H1 (cell line): ENCODE measurements at regions not wholly inside any gene's neighbourhood (a gene's known extent, or its start where the extent isn't known, plus 50 kb on each side); places are given as distances from the start of the nearest gene placed in this dataset.

Experiments
- CTCF ChIA-PET: fragments of 300-600 bp; sonication (Branson Sonifier 250); formaldehyde crosslinking; loops from one replicate; lab custom pipeline; 2021; ENCODE audit not compliant: partially characterized antibody; lab: Charles Lee
- POLR2A ChIA-PET: fragments of 300-600 bp; sonication (Branson Sonifier 250); formaldehyde crosslinking; loops from one replicate; lab custom pipeline; 2021; ENCODE audit warnings: inconsistent platforms; ENCODE audit not compliant: partially characterized antibody; lab: Charles Lee
- DNase-seq, 2 experiments: peaks; one replicate each; pipeline versions ENCODE4 v3.0.0 to v3.0.0-alpha.2; 2010 to 2022; ENCODE audit warnings: low spot score in 2 of 2, low read depth in 1 of 2, mixed read lengths in 1 of 2
- FAIRE-seq: peaks from 2 replicates; lab custom pipeline; 2011; peaks lifted over from hg19 to GRCh38; lab: Jason Lieb, UNC
- H2AFZ ChIP-seq: 2 replicates; pipeline ENCODE4 v1.8.1; 2012; ENCODE audit warnings: low read length, inconsistent platforms
- H2AK5ac ChIP-seq: 2 replicates; pipeline ENCODE4 v1.6.1; 2013; ENCODE audit warnings: low read depth, low read length
- H2BK120ac ChIP-seq: replicated peaks from 2 replicates; pipeline ENCODE3; 2013; ENCODE audit warnings: low read depth, low read length, inconsistent platforms
- H2BK12ac ChIP-seq: 2 replicates; pipeline ENCODE4 v1.6.1; 2013; ENCODE audit warnings: low read depth, low read length
- H2BK15ac ChIP-seq: 2 replicates; pipeline ENCODE4 v1.6.1; 2013; ENCODE audit warnings: low read length
- H2BK20ac ChIP-seq: 2 replicates; pipeline ENCODE4 v1.6.1; 2013; ENCODE audit warnings: low read length
- H2BK5ac ChIP-seq: 2 replicates; pipeline ENCODE4 v1.6.1; 2013; ENCODE audit warnings: low read depth, low read length
- H3K14ac ChIP-seq: 2 replicates; pipeline ENCODE4 v1.6.1; 2013; ENCODE audit warnings: inconsistent platforms; ENCODE audit not compliant: insufficient read length
- H3K18ac ChIP-seq: 2 replicates; pipeline ENCODE4 v1.6.1; 2013; ENCODE audit warnings: low read length; ENCODE audit errors: extremely low read depth
- H3K23ac ChIP-seq: 2 replicates; pipeline ENCODE4 v1.6.1; 2013; ENCODE audit warnings: inconsistent platforms; ENCODE audit not compliant: insufficient read length
- H3K23me2 ChIP-seq: 2 replicates; pipeline ENCODE4 v1.6.1; 2013; ENCODE audit warnings: low read depth, low read length
- H3K27ac ChIP-seq: 2 replicates; pipeline ENCODE4 v1.6.1; 2011; ENCODE audit warnings: low read depth, low read length, inconsistent platforms
- H3K27me3 ChIP-seq, 4 experiments: replicated peaks in 1 of 4; 1 replicate in 1 of 4; 2 replicates in 3 of 4; pipeline versions ENCODE4 v1.6.1 to v1.8.1; 2011 to 2013; ENCODE audit warnings: low read length in 3 of 4, mild to moderate bottlenecking in 3 of 4, inconsistent platforms in 2 of 4, mixed read lengths in 2 of 4, moderate library complexity in 1 of 4; ENCODE audit not compliant: control insufficient read depth in 3 of 4, insufficient read depth in 3 of 4; ENCODE audit errors: extremely low read depth in 1 of 4
- H3K36me3 ChIP-seq, 4 experiments: 2 replicates each; pipeline versions ENCODE4 v1.6.1 to v1.8.1; 2011 to 2013; ENCODE audit warnings: mild to moderate bottlenecking in 4 of 4, low read length in 3 of 4, moderate library complexity in 2 of 4, control low read depth in 1 of 4, inconsistent platforms in 1 of 4; ENCODE audit not compliant: insufficient read depth in 4 of 4, control insufficient read depth in 2 of 4
- H3K4ac ChIP-seq: replicated peaks from 2 replicates; pipeline ENCODE3; 2013; ENCODE audit warnings: low read length, low read depth, mixed read lengths, inconsistent platforms; ENCODE audit not compliant: insufficient read length
- H3K4me1 ChIP-seq, 4 experiments: replicated peaks in 1 of 4; 1 replicate in 1 of 4; 2 replicates in 3 of 4; pipeline versions ENCODE4 v1.6.1 to v1.8.1; 2011 to 2013; ENCODE audit warnings: low read length in 3 of 4, inconsistent platforms in 2 of 4, mixed read lengths in 1 of 4; ENCODE audit not compliant: insufficient read depth in 4 of 4, control insufficient read depth in 3 of 4
- H3K4me2 ChIP-seq, 2 experiments: 2 replicates each; pipeline versions ENCODE4 v1.6.1 to v1.8.1; 2011 to 2013; ENCODE audit warnings: low read depth in 2 of 2, low read length in 2 of 2, control low read depth in 1 of 2, inconsistent platforms in 1 of 2, mild to moderate bottlenecking in 1 of 2; ENCODE audit not compliant: insufficient read depth in 1 of 2
- H3K4me3 ChIP-seq, 4 experiments: fragments of 200-600, 300-600 bp in 1 of 4; sonication (generic), shearing (Covaris generic), sonication (Bioruptor Twin) in 1 of 4; 2 replicates each; pipeline versions ENCODE4 v1.5.1 to v1.8.1; 2011 to 2016; ENCODE audit warnings: low read length in 4 of 4, low read depth in 3 of 4, control low read depth in 2 of 4, inconsistent platforms in 2 of 4, mild to moderate bottlenecking in 2 of 4, mixed read lengths in 1 of 4, moderate library complexity in 1 of 4; ENCODE audit not compliant: insufficient read depth in 2 of 4; ENCODE audit errors: extremely low read depth in 1 of 4
- H3K56ac ChIP-seq: replicated peaks from 2 replicates; pipeline ENCODE3; 2013; ENCODE audit warnings: low read depth, mild to moderate bottlenecking, mixed read lengths, low read length, inconsistent platforms; ENCODE audit not compliant: insufficient read length
- H3K79me1 ChIP-seq: 2 replicates; pipeline ENCODE4 v1.6.1; 2013; ENCODE audit warnings: low read depth, low read length, control low read depth
- H3K79me2 ChIP-seq, 2 experiments: 2 replicates each; pipeline versions ENCODE4 v1.6.1 to v1.8.1; 2012 to 2013; ENCODE audit warnings: low read length in 2 of 2, mild to moderate bottlenecking in 2 of 2, inconsistent platforms in 1 of 2; ENCODE audit not compliant: insufficient read depth in 2 of 2, control insufficient read depth in 1 of 2
- H3K9ac ChIP-seq, 4 experiments: replicated peaks in 1 of 4; 1 replicate in 1 of 4; 2 replicates in 3 of 4; pipeline versions ENCODE4 v1.6.1 to v1.8.1; 2011 to 2013; ENCODE audit warnings: low read depth in 3 of 4, low read length in 3 of 4, control low read depth in 2 of 4, mild to moderate bottlenecking in 2 of 4, moderate library complexity in 2 of 4, inconsistent platforms in 1 of 4; ENCODE audit errors: extremely low read depth in 1 of 4
- H3K9me3 ChIP-seq, 2 experiments: 2 replicates each; pipeline versions ENCODE4 v1.6.1 to v1.8.1; 2012 to 2013; ENCODE audit warnings: mild to moderate bottlenecking in 2 of 2, moderate library complexity in 2 of 2, control low read depth in 1 of 2, inconsistent platforms in 1 of 2, low read depth in 1 of 2, low read length in 1 of 2, mixed read lengths in 1 of 2; ENCODE audit not compliant: insufficient read depth in 2 of 2
- H4K20me1 ChIP-seq, 2 experiments: replicated peaks in 1 of 2; 2 replicates each; pipeline versions ENCODE3 to v1.8.1; 2011 to 2013; ENCODE audit warnings: inconsistent platforms in 2 of 2, low read length in 2 of 2, mild to moderate bottlenecking in 1 of 2; ENCODE audit not compliant: insufficient read depth in 2 of 2, control insufficient read depth in 1 of 2
- H4K5ac ChIP-seq: 2 replicates; pipeline ENCODE4 v1.6.1; 2013; ENCODE audit warnings: low read length, low read depth, mixed read lengths, inconsistent platforms; ENCODE audit not compliant: insufficient read length
- H4K8ac ChIP-seq: 2 replicates; pipeline ENCODE4 v1.8.0; 2013; ENCODE audit warnings: mild to moderate bottlenecking, moderate library complexity, low read length, inconsistent platforms; ENCODE audit not compliant: insufficient read depth; ENCODE audit errors: extremely low read depth
- H4K91ac ChIP-seq: replicated peaks from 2 replicates; pipeline ENCODE3; 2013; ENCODE audit warnings: low read length, mixed read lengths, inconsistent platforms; ENCODE audit not compliant: insufficient read length
- ATF2 ChIP-seq: IDR thresholded peaks from 2 replicates; pipeline ENCODE4 v1.6.1; 2012; ENCODE audit warnings: low read length, inconsistent platforms
- BCL11A ChIP-seq, 2 experiments: IDR thresholded peaks; one replicate each; pipeline ENCODE4 v1.6.1; 2011; ENCODE audit warnings: low read depth in 2 of 2, low read length in 2 of 2, mild to moderate bottlenecking in 2 of 2
- BRCA1 ChIP-seq: IDR thresholded peaks from 2 replicates; pipeline ENCODE4 v1.6.1; 2012; ENCODE audit warnings: low read depth, low read length, improper control_type of control experiment
- CHD2 ChIP-seq: IDR thresholded peaks from 2 replicates; pipeline ENCODE4 v1.6.1; 2012; ENCODE audit warnings: low read length, improper control_type of control experiment
- CREB1 ChIP-seq: IDR thresholded peaks from 2 replicates; pipeline ENCODE4 v1.6.1; 2012; ENCODE audit warnings: inconsistent platforms
- JUND ChIP-seq: IDR thresholded peaks from 2 replicates; pipeline ENCODE4 v1.6.1; 2011; ENCODE audit warnings: mild to moderate bottlenecking, improper control_type of control experiment, low read length
- KDM4A ChIP-seq: IDR thresholded peaks from one replicate; pipeline ENCODE4 v1.7.1; 2012; ENCODE audit warnings: low read depth, mild to moderate bottlenecking, moderate library complexity, low read length, inconsistent platforms; ENCODE audit not compliant: severe bottlenecking
- MAX ChIP-seq: IDR thresholded peaks from 2 replicates; pipeline ENCODE4 v1.6.1; 2012; ENCODE audit warnings: inconsistent platforms
- RXRA ChIP-seq: IDR thresholded peaks from 2 replicates; pipeline ENCODE4 v1.6.1; 2011; ENCODE audit warnings: low read depth, mild to moderate bottlenecking, low read length, moderate library complexity; ENCODE audit not compliant: insufficient read depth
- SP1 ChIP-seq: IDR thresholded peaks from 2 replicates; pipeline ENCODE4 v1.6.1; 2011; ENCODE audit warnings: low read depth, low read length
- SUZ12 ChIP-seq: fragments of 200-600 bp; sonication (generic); IDR thresholded peaks from 2 replicates; pipeline ENCODE4 v1.6.1; 2012; ENCODE audit warnings: mild to moderate bottlenecking, inconsistent platforms, low read length, moderate library complexity, mixed read lengths
- WGBS, 2 experiments: shearing (Covaris generic) in 1 of 2; methylation state at CpG; one replicate each; pipeline versions ENCODE4 v1.1.6 to v1.1.7; 2013 to 2015; ENCODE audit warnings: low lambda C conversion rate in 2 of 2, mixed read lengths in 2 of 2, inconsistent platforms in 1 of 2, low coverage in 1 of 2, missing lambda C conversion rate in 1 of 2; ENCODE audit not compliant: insufficient replicate concordance in 2 of 2, insufficient coverage in 1 of 2, insufficient read length in 1 of 2; ENCODE audit errors: extremely low coverage in 1 of 2, missing lambda C conversion rate in 1 of 2; 5-methylcytosine and 5-hydroxymethylcytosine counted together

GRCh38 chr22:49155770-49156580 lies 671.7 kb downstream of the BRD1 start:
- no peaks in the 10 kb centered on the region; the same call in 1 of the 2 replicates for H3K23me2 ChIP-seq
- DNase-seq (no peak), FAIRE-seq (no peak)
- H2BK120ac ChIP-seq: no peak overlapping the region
- no peak overlapping the region for H3K4me3 ChIP-seq
- no peaks in the 10 kb centered on the region for H3K36me3 ChIP-seq
- no peak overlapping the region for H2AFZ ChIP-seq
- ChIA-PET POLR2A (interaction anchor here (0.6 kb wide), 1 partner anchor 21 kb away, joined by 3 read pairs; no protein-coding TSS in a partner anchor), CTCF (interaction anchor here (1.0 kb wide), 1 partner anchor 14 kb away, joined by 5 read pairs; no protein-coding TSS in a partner anchor)
- H3K4me1 ChIP-seq: peaks cover 0 to 18% (median 13%) of the 10 kb centered on the region in 4 experiments; a peak in 6 of 7 replicates
- WGBS, 2 experiments: 79% methylated on average over 22 of the region's 24 CpGs; no CpG with 5 or more reads in 1 of the 2 experiments
- no peaks in the 10 kb centered on the region; a peak in 1 of 7 replicates for H3K27me3 ChIP-seq
- no peak overlapping the region for H3K23ac ChIP-seq
- H4K5ac ChIP-seq: no peak overlapping the region
- H2AK5ac ChIP-seq: no peak overlapping the region
- H4K91ac ChIP-seq: no peak overlapping the region
- no peak overlapping the region for H3K9ac ChIP-seq
- H2BK15ac ChIP-seq: no peak overlapping the region
- no peak overlapping the region for H2BK20ac ChIP-seq
- H3K79me2 ChIP-seq: no peaks in the 10 kb centered on the region
- no peak overlapping the region; the same call in 1 of the 2 replicates for H2BK5ac ChIP-seq
- H3K79me1 ChIP-seq: no peaks in the 10 kb centered on the region
- H4K8ac ChIP-seq: no peak overlapping the region
- no peak overlapping the region for H3K27ac ChIP-seq
- H3K4ac ChIP-seq: no peak overlapping the region
- H3K14ac ChIP-seq: no peak overlapping the region
- H3K18ac ChIP-seq: no peak overlapping the region; the same call in 1 of the 2 replicates
- no peaks in the 10 kb centered on the region for H4K20me1 ChIP-seq
- no peak overlapping the region for H3K4me2 ChIP-seq
- H3K9me3 ChIP-seq: no peaks in the 10 kb centered on the region
- H3K56ac ChIP-seq: no peak overlapping the region
- H2BK12ac ChIP-seq: no peak overlapping the region
- TF ChIP-seq CREB1 (no peak), SP1 (no peak), SUZ12 (no peak), BCL11A (IDR thresholded peaks at IDR 0.05; ENCODE audit: low read depth in 2 of 2, low read length in 2 of 2) (no peak), CHD2 (no peak), MAX (no peak), KDM4A (no peak), RXRA (no peak), BRCA1 (no peak), ATF2 (no peak), JUND (no peak)
